ENCODE measurements at regions not wholly inside any gene's neighbourhood (a gene's known extent, or its start where the extent isn't known, plus 50 kb on each side); places are given as distances from the start of the nearest gene placed in this dataset.

DNA sequence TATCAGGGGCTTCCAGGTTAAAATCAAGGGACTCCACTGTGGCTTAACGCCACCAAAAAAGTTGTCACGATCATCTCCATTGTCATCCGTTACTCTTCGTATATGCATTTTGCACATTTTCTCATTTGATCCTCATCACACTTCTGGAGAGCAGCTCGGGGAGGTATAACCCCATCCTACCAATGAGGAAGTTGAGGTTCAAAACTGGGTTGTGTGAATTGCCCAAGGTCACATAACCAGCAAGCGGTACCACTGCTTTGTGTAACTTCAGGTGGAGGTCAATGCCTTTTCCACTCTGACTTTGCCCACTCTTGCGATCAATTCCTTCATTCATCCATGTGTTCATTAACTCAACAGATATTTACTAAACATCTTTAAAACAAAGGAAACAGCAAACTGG is 71.1 kb upstream of the CCND2 start:
- CTCF ChIA-PET = no interaction called here
- ATAC-seq (no peak), FAIRE-seq (no peak), DNase-seq (ENCODE audit: low read depth in 1 of 2, low spot score in 1 of 2) (no peak)
- Histone ChIP-seq H3K4me2 (no peak overlapping the region), H3K9me3 (no peaks in the 10 kb centered on the region), H3K4me3 (no peak overlapping the region), H3K4me1 (no peaks in the 10 kb centered on the region), H3K27ac (no peak overlapping the region)
- POLR2A ChIA-PET = no interaction called here
- WGBS (ENCODE audit: missing lambda C conversion rate) = 55% methylated on average over 7 of the region's 7 CpGs
- TF ChIP-seq CBX8 (IDR thresholded peaks at IDR 0.05) (no peak), KDM1A (IDR thresholded peaks at IDR 0.05; ENCODE audit: low read depth) (no peak)

- WGBS (ENCODE audit: missing lambda C conversion rate) = 26% methylated on average over 13 of the region's 13 CpGs
- Histone ChIP-seq H3K27ac (no peak overlapping the region), H3K4me3 (no peak overlapping the region), H3K4me1 (no peaks in the 10 kb centered on the region), H3K4me2 (no peak overlapping the region), H3K9me3 (no peaks in the 10 kb centered on the region)
- ChIA-PET POLR2A (no interaction called here), CTCF (no interaction called here)
- no peak for FAIRE-seq
- TF ChIP-seq EHMT2 (IDR thresholded peaks at IDR 0.05; ENCODE audit: low read depth) (no peak), ZSCAN20 (CRISPR knock-in tag; IDR thresholded peaks at IDR 0.05) (no peak), HOXB5 (CRISPR knock-in tag; IDR thresholded peaks at IDR 0.05) (no peak), RCOR1 (IDR thresholded peaks at IDR 0.05; ENCODE audit: low read depth, low read length) (no peak), EP300 (IDR thresholded peaks at IDR 0.05) (no peak), NPAS2 (CRISPR knock-in tag; IDR thresholded peaks at IDR 0.05; ENCODE audit: borderline replicate concordance) (no peak), TP53 (CRISPR knock-in tag; IDR thresholded peaks at IDR 0.05) (no peak), TFCP2L1 (CRISPR knock-in tag; IDR thresholded peaks at IDR 0.05) (no peak), CBX8 (IDR thresholded peaks at IDR 0.05) (no peak), MAX (IDR thresholded peaks at IDR 0.05) (no peak), HOXB13 (CRISPR knock-in tag; IDR thresholded peaks at IDR 0.05; ENCODE audit: low read depth) (no peak), PHF8 (IDR thresholded peaks at IDR 0.05; ENCODE audit: borderline replicate concordance, low read depth) (no peak), POLR2AphosphoS2 (conservative IDR thresholded peaks at IDR 0.05; ENCODE audit: low read length) (no peak), HMGXB4 (CRISPR knock-in tag; IDR thresholded peaks at IDR 0.05; ENCODE audit: borderline replicate concordance) (no peak), CHD2 (IDR thresholded peaks at IDR 0.05; ENCODE audit: low read length, partially characterized antibody) (no peak), E2F6 (IDR thresholded peaks at IDR 0.05; ENCODE audit: borderline replicate concordance, low read depth) (no peak), FOSB (CRISPR knock-in tag; IDR thresholded peaks at IDR 0.05) (no peak)
- no peak for DNase-seq (ENCODE audit: low read depth in 1 of 2, low spot score in 1 of 2)
- no peak for ATAC-seq
Observed at GRCh38 chr12:4201333-4202100, 72.0 kb upstream of the CCND2 start.

- Histone ChIP-seq H3K4me1 (no peaks in the 10 kb centered on the region), H3K4me3 (no peak overlapping the region), H3K9me3 (no peaks in the 10 kb centered on the region), H3K4me2 (no peak overlapping the region), H3K27ac (no peak overlapping the region)
- DNase-seq (ENCODE audit: low read depth in 1 of 2, low spot score in 1 of 2) (no peak), ATAC-seq (no peak), FAIRE-seq (no peak)
- WGBS (ENCODE audit: missing lambda C conversion rate) = 13% methylated on average over 11 of the region's 11 CpGs
- CTCF ChIA-PET = interaction anchor here (0.6 to 1.0 kb wide), 2 partner anchors 11 to 722 kb away, joined by 3 read pairs; no protein-coding TSS in a partner anchor
- POLR2A ChIA-PET = no interaction called here
- TF ChIP-seq HOXA7 (CRISPR knock-in tag; IDR thresholded peaks at IDR 0.05) = no peak
- TF ChIP-seq GATA3 (IDR thresholded peaks at IDR 0.05; ENCODE audit: borderline replicate concordance) = no peak
- no peak for TF ChIP-seq RAD21 (conservative IDR thresholded peaks at IDR 0.05 in 1 of 2, IDR thresholded peaks at IDR 0.05 in 1 of 2)
- TF ChIP-seq FOSL2 (IDR thresholded peaks at IDR 0.05) = no peak
- TF ChIP-seq FOSL2 (CRISPR knock-in tag; IDR thresholded peaks at IDR 0.05) = no peak
- no peak for TF ChIP-seq HOXB5 (CRISPR knock-in tag; IDR thresholded peaks at IDR 0.05)
- no peak for TF ChIP-seq ZSCAN20 (CRISPR knock-in tag; IDR thresholded peaks at IDR 0.05)
- TF ChIP-seq EHMT2 (IDR thresholded peaks at IDR 0.05; ENCODE audit: low read depth) = no peak
- TF ChIP-seq FOXS1 (CRISPR knock-in tag; IDR thresholded peaks at IDR 0.05) = no peak
- no peak for TF ChIP-seq HEYL (CRISPR knock-in tag; IDR thresholded peaks at IDR 0.05)
- no peak for TF ChIP-seq ZC3H11A (IDR thresholded peaks at IDR 0.05)
- TF ChIP-seq MAFK (IDR thresholded peaks at IDR 0.05; ENCODE audit: partially characterized antibody) = no peak
- TF ChIP-seq ZFP36 (IDR thresholded peaks at IDR 0.05; ENCODE audit: borderline replicate concordance, partially characterized antibody) = no peak
- no peak for TF ChIP-seq EHF (CRISPR knock-in tag; IDR thresholded peaks at IDR 0.05)
- TF ChIP-seq, protein P1, sequence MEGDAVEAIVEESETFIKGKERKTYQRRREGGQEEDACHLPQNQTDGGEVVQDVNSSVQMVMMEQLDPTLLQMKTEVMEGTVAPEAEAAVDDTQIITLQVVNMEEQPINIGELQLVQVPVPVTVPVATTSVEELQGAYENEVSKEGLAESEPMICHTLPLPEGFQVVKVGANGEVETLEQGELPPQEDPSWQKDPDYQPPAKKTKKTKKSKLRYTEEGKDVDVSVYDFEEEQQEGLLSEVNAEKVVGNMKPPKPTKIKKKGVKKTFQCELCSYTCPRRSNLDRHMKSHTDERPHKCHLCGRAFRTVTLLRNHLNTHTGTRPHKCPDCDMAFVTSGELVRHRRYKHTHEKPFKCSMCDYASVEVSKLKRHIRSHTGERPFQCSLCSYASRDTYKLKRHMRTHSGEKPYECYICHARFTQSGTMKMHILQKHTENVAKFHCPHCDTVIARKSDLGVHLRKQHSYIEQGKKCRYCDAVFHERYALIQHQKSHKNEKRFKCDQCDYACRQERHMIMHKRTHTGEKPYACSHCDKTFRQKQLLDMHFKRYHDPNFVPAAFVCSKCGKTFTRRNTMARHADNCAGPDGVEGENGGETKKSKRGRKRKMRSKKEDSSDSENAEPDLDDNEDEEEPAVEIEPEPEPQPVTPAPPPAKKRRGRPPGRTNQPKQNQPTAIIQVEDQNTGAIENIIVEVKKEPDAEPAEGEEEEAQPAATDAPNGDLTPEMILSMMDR (IDR thresholded peaks at IDR 0.05) = no peak
- no peak for TF ChIP-seq SMC3 (IDR thresholded peaks at IDR 0.05)
Observed at GRCh38 chr12:4197922-4198763, 75.4 kb upstream of the CCND2 start.
